ENCODE measurements at regions not wholly inside any gene's neighbourhood (a gene's known extent, or its start where the extent isn't known, plus 50 kb on each side); places are given as distances from the start of the nearest gene placed in this dataset.

GRCh38 chr5:31095796-31096195, 97.7 kb upstream of the CDH6 start:
- TF ChIP-seq CTCF (IDR thresholded peaks at IDR 0.05; ENCODE audit: low read depth, low read length) = no peak
- Histone ChIP-seq H3K36me3 (replicated peaks; ENCODE audit: low read depth, low read length) (no peaks in the 10 kb centered on the region), H3K4me3 (ENCODE audit: low read length) (no peak overlapping the region), H3K27ac (ENCODE audit: low read length) (no peak overlapping the region), H3K27me3 (ENCODE audit: low read depth, low read length) (no peaks in the 10 kb centered on the region), H3K9ac (ENCODE audit: low read length) (no peak overlapping the region), H3K4me2 (ENCODE audit: low read length) (no peak overlapping the region), H2AFZ (ENCODE audit: low read depth, low read length) (no peak overlapping the region), H4K20me1 (ENCODE audit: insufficient read depth, low read length) (no peaks in the 10 kb centered on the region), H3K79me2 (ENCODE audit: low read length) (no peaks in the 10 kb centered on the region), H3K9me3 (ENCODE audit: insufficient read depth, low read length) (no peaks in the 10 kb centered on the region), H3K4me1 (ENCODE audit: low read length) (no peaks in the 10 kb centered on the region)

GRCh38 chr5:31091501-31091900, 102.0 kb upstream of the CDH6 start:
- H3K4me3 ChIP-seq (ENCODE audit: low read length) = no peak overlapping the region
- no peaks in the 10 kb centered on the region for H3K9me3 ChIP-seq (ENCODE audit: insufficient read depth, low read length)
- no peaks in the 10 kb centered on the region for H3K27me3 ChIP-seq (ENCODE audit: low read depth, low read length)
- no peak overlapping the region for H3K9ac ChIP-seq (ENCODE audit: low read length)
- no peaks in the 10 kb centered on the region for H3K79me2 ChIP-seq (ENCODE audit: low read length)
- TF ChIP-seq CTCF (IDR thresholded peaks at IDR 0.05; ENCODE audit: low read depth, low read length) = no peak
- TF ChIP-seq EZH2phosphoT487 (IDR thresholded peaks at IDR 0.05; ENCODE audit: low read depth) = no peak
- no peaks in the 10 kb centered on the region for H3K4me1 ChIP-seq (ENCODE audit: low read length)
- no peak overlapping the region for H3K4me2 ChIP-seq (ENCODE audit: low read length)
- H3K36me3 ChIP-seq (replicated peaks; ENCODE audit: low read depth, low read length) = no peaks in the 10 kb centered on the region
- H4K20me1 ChIP-seq (ENCODE audit: insufficient read depth, low read length) = no peaks in the 10 kb centered on the region
- no peak overlapping the region for H2AFZ ChIP-seq (ENCODE audit: low read depth, low read length)
- H3K27ac ChIP-seq (ENCODE audit: low read length) = no peak overlapping the region

- Histone ChIP-seq H3K9ac (ENCODE audit: low read length) (no peak overlapping the region), H3K36me3 (replicated peaks; ENCODE audit: low read depth, low read length) (no peaks in the 10 kb centered on the region)
Measured at GRCh38 chr5:31090467-31090866, 103.0 kb upstream of the CDH6 start.

GRCh38 chr5:31086839-31087415, 106.6 kb upstream of the CDH6 start:
- H3K4me1 ChIP-seq (ENCODE audit: low read length) = no peaks in the 10 kb centered on the region
- no peaks in the 10 kb centered on the region for H4K20me1 ChIP-seq (ENCODE audit: insufficient read depth, low read length)
- H3K79me2 ChIP-seq (ENCODE audit: low read length) = no peaks in the 10 kb centered on the region
- H3K27ac ChIP-seq (ENCODE audit: low read length) = no peak overlapping the region
- no peaks in the 10 kb centered on the region for H3K36me3 ChIP-seq (replicated peaks; ENCODE audit: low read depth, low read length)
- H3K4me3 ChIP-seq (ENCODE audit: low read length) = no peak overlapping the region
- no peaks in the 10 kb centered on the region for H3K9me3 ChIP-seq (ENCODE audit: insufficient read depth, low read length)
- H3K9ac ChIP-seq (ENCODE audit: low read length) = no peak overlapping the region
- H3K27me3 ChIP-seq (ENCODE audit: low read depth, low read length) = no peaks in the 10 kb centered on the region
- no peak overlapping the region for H2AFZ ChIP-seq (ENCODE audit: low read depth, low read length)
- TF ChIP-seq CTCF (IDR thresholded peaks at IDR 0.05; ENCODE audit: low read depth, low read length) (no peak), EZH2phosphoT487 (IDR thresholded peaks at IDR 0.05; ENCODE audit: low read depth) (no peak)
- no peak overlapping the region for H3K4me2 ChIP-seq (ENCODE audit: low read length)

More at GRCh38 chr5:31090467-31090866, 103.0 kb upstream of the CDH6 start:
- H3K4me2 ChIP-seq (ENCODE audit: low read length) = no peak overlapping the region
- no peak overlapping the region for H2AFZ ChIP-seq (ENCODE audit: low read depth, low read length)
- no peaks in the 10 kb centered on the region for H4K20me1 ChIP-seq (ENCODE audit: insufficient read depth, low read length)
- no peaks in the 10 kb centered on the region for H3K4me1 ChIP-seq (ENCODE audit: low read length)
- no peaks in the 10 kb centered on the region for H3K9me3 ChIP-seq (ENCODE audit: insufficient read depth, low read length)
- no peak overlapping the region for H3K27ac ChIP-seq (ENCODE audit: low read length)
- TF ChIP-seq EZH2phosphoT487 (IDR thresholded peaks at IDR 0.05; ENCODE audit: low read depth) = no peak
- no peak for TF ChIP-seq CTCF (IDR thresholded peaks at IDR 0.05; ENCODE audit: low read depth, low read length)
- no peak overlapping the region for H3K4me3 ChIP-seq (ENCODE audit: low read length)
- no peaks in the 10 kb centered on the region for H3K79me2 ChIP-seq (ENCODE audit: low read length)
- no peaks in the 10 kb centered on the region for H3K27me3 ChIP-seq (ENCODE audit: low read depth, low read length)

Data from OCI-LY3 (cell line).